H9 (cell line): ENCODE measurements at regions not wholly inside any gene's neighbourhood (a gene's known extent, or its start where the extent isn't known, plus 50 kb on each side); places are given as distances from the start of the nearest gene placed in this dataset.

Source experiments
- DNase-seq: peaks from one replicate; pipeline ENCODE4 v3.0.0-alpha.2; 2017
- H2AFZ ChIP-seq: one replicate; pipeline ENCODE4 v1.6.1; 2013; ENCODE audit warnings: mild to moderate bottlenecking, low read length, control low read depth, moderate library complexity
- H2AK5ac ChIP-seq: 2 replicates; pipeline ENCODE4 v1.6.1; 2013; ENCODE audit warnings: low read length, control low read depth, mixed read lengths; ENCODE audit not compliant: insufficient read length
- H2BK120ac ChIP-seq: one replicate; pipeline ENCODE4 v1.6.1; 2013; ENCODE audit warnings: low read depth, mild to moderate bottlenecking, low read length, control low read depth, inconsistent platforms; ENCODE audit not compliant: poor library complexity, severe bottlenecking
- H2BK12ac ChIP-seq: 2 replicates; pipeline ENCODE4 v1.6.1; 2013; ENCODE audit warnings: low read length, control low read depth, mixed read lengths, low read depth; ENCODE audit not compliant: insufficient read length
- H2BK15ac ChIP-seq: 2 replicates; pipeline ENCODE4 v1.6.1; 2013; ENCODE audit warnings: low read depth, low read length, control low read depth
- H2BK20ac ChIP-seq: one replicate; pipeline ENCODE4 v1.6.1; 2013; ENCODE audit warnings: low read depth, mild to moderate bottlenecking, low read length, control low read depth, inconsistent platforms; ENCODE audit not compliant: poor library complexity, severe bottlenecking
- H2BK5ac ChIP-seq: 2 replicates; pipeline ENCODE4 v1.6.1; 2013; ENCODE audit warnings: low read length, control low read depth, mixed read lengths; ENCODE audit not compliant: insufficient read length
- H3K14ac ChIP-seq: 2 replicates; pipeline ENCODE4 v1.6.1; 2013; ENCODE audit warnings: low read length, control low read depth; ENCODE audit not compliant: insufficient read depth
- H3K18ac ChIP-seq: 2 replicates; pipeline ENCODE4 v1.6.1; 2013; ENCODE audit warnings: low read depth, mild to moderate bottlenecking, mixed read lengths, low read length, control low read depth; ENCODE audit not compliant: insufficient read length
- H3K23ac ChIP-seq: 2 replicates; pipeline ENCODE4 v1.6.1; 2013; ENCODE audit warnings: low read length, control low read depth, mixed read lengths, low read depth; ENCODE audit not compliant: insufficient read length
- H3K23me2 ChIP-seq: 2 replicates; pipeline ENCODE4 v1.6.1; 2013; ENCODE audit warnings: low read depth, mild to moderate bottlenecking, mixed read lengths, low read length, control low read depth; ENCODE audit not compliant: insufficient read length, poor library complexity, severe bottlenecking
- H3K27ac ChIP-seq: 2 replicates; pipeline ENCODE4 v1.5.1; 2013; ENCODE audit warnings: low read length, control low read depth, mixed read lengths, low read depth; ENCODE audit not compliant: insufficient read length
- H3K27me3 ChIP-seq: 2 replicates; pipeline ENCODE4 v1.6.1; 2013; ENCODE audit warnings: low read length, control low read depth, inconsistent platforms; ENCODE audit not compliant: insufficient read depth
- H3K4ac ChIP-seq: 2 replicates; pipeline ENCODE4 v1.6.1; 2013; ENCODE audit warnings: low read depth, mild to moderate bottlenecking, control low read depth, inconsistent platforms, low read length, moderate library complexity
- H3K4me1 ChIP-seq: 2 replicates; pipeline ENCODE4 v1.6.1; 2013; ENCODE audit warnings: low read length, control low read depth, inconsistent platforms; ENCODE audit not compliant: insufficient read depth
- H3K4me2 ChIP-seq: 2 replicates; pipeline ENCODE4 v1.6.1; 2013; ENCODE audit warnings: low read length, control low read depth, mixed read lengths; ENCODE audit not compliant: insufficient read length, insufficient read depth
- H3K56ac ChIP-seq: 2 replicates; pipeline ENCODE4 v1.6.1; 2013; ENCODE audit warnings: low read depth, mild to moderate bottlenecking, mixed read lengths, low read length, control low read depth; ENCODE audit not compliant: insufficient read length
- H3K79me1 ChIP-seq: 2 replicates; pipeline ENCODE4 v1.6.1; 2013; ENCODE audit warnings: low read depth, mild to moderate bottlenecking, moderate library complexity, low read length, control low read depth, inconsistent platforms; ENCODE audit not compliant: insufficient read depth, poor library complexity, severe bottlenecking
- H3K79me2 ChIP-seq: 2 replicates; pipeline ENCODE4 v1.6.1; 2013; ENCODE audit warnings: low read length, control low read depth, inconsistent platforms; ENCODE audit not compliant: insufficient read depth
- H3K9ac ChIP-seq: 2 replicates; pipeline ENCODE4 v1.6.1; 2013; ENCODE audit warnings: low read length, control low read depth, mixed read lengths; ENCODE audit not compliant: insufficient read length; ENCODE audit errors: extremely low read depth
- H3K9me3 ChIP-seq: one replicate; pipeline ENCODE4 v1.6.1; 2013; ENCODE audit warnings: low read depth, low read length, inconsistent platforms; ENCODE audit not compliant: control insufficient read depth
- H3T11ph ChIP-seq: one replicate; pipeline ENCODE4 v1.6.1; 2013; ENCODE audit warnings: mild to moderate bottlenecking, low read length, control low read depth, inconsistent platforms
- H4K20me1 ChIP-seq: one replicate; pipeline ENCODE4 v1.6.1; 2013; ENCODE audit not compliant: control insufficient read depth, insufficient read length, insufficient read depth
- H4K5ac ChIP-seq: 2 replicates; pipeline ENCODE4 v1.6.1; 2013; ENCODE audit warnings: low read depth, mild to moderate bottlenecking, mixed read lengths, low read length, control low read depth; ENCODE audit not compliant: insufficient read length
- H4K8ac ChIP-seq: replicated peaks from 2 replicates; pipeline ENCODE4 v1.6.1; 2013; ENCODE audit warnings: low read length, control low read depth, mixed read lengths, low read depth; ENCODE audit not compliant: insufficient read length
- H4K91ac ChIP-seq: 2 replicates; pipeline ENCODE4 v1.6.1; 2013; ENCODE audit warnings: low read depth, mild to moderate bottlenecking, moderate library complexity, mixed read lengths, low read length, control low read depth; ENCODE audit not compliant: insufficient read length
- H3K27ac Mint-ChIP-seq, 3 experiments: 2 replicates in 2 of 3; 3 replicates in 1 of 3; pipeline ENCODE4 v1.8.0; 2020 to 2021; ENCODE audit warnings: mixed read lengths in 3 of 3, mild to moderate bottlenecking in 1 of 3, moderate library complexity in 1 of 3
- H3K27me3 Mint-ChIP-seq: 2 replicates; pipeline ENCODE4 v1.8.0; 2021; ENCODE audit warnings: low read depth, mild to moderate bottlenecking, moderate library complexity, mixed read lengths
- H3K36me3 Mint-ChIP-seq, 3 experiments: 2 replicates in 2 of 3; 3 replicates in 1 of 3; pipeline ENCODE4 v1.8.0; 2020 to 2021; ENCODE audit warnings: low read depth in 3 of 3, mixed read lengths in 3 of 3; ENCODE audit not compliant: insufficient read depth in 1 of 3
- H3K4me1 Mint-ChIP-seq, 2 experiments: 2 replicates each; pipeline ENCODE4 v1.8.0; 2020; ENCODE audit warnings: mixed read lengths in 2 of 2
- H3K4me3 Mint-ChIP-seq, 2 experiments: 2 replicates in 1 of 2; 3 replicates in 1 of 2; pipeline ENCODE4 v1.8.0; 2020 to 2021; ENCODE audit warnings: mild to moderate bottlenecking in 2 of 2, mixed read lengths in 2 of 2, moderate library complexity in 1 of 2
- H3K9me3 Mint-ChIP-seq, 2 experiments: 2 replicates in 1 of 2; 3 replicates in 1 of 2; pipeline ENCODE4 v1.8.0; 2020; ENCODE audit warnings: mild to moderate bottlenecking in 2 of 2, mixed read lengths in 2 of 2, moderate library complexity in 1 of 2
- WGBS: extraction: QIAGEN DNeasy Blood & Tissue Kit; methylation state at CpG from one replicate; pipeline ENCODE4 v1.1.7; 2013; ENCODE audit warnings: missing lambda C conversion rate, low lambda C conversion rate, mixed read lengths; ENCODE audit not compliant: insufficient read length; ENCODE audit errors: extremely low coverage; 5-methylcytosine and 5-hydroxymethylcytosine counted together
- TF ChIP-seq, protein P1 (sequence below): fragments of 200-600 bp; sonication (generic); conservative IDR thresholded peaks from 3 replicates; pipeline ENCODE4 v1.8.0; 2021; ENCODE audit warnings: antibody characterized with exemption, mild to moderate bottlenecking

DNA sequence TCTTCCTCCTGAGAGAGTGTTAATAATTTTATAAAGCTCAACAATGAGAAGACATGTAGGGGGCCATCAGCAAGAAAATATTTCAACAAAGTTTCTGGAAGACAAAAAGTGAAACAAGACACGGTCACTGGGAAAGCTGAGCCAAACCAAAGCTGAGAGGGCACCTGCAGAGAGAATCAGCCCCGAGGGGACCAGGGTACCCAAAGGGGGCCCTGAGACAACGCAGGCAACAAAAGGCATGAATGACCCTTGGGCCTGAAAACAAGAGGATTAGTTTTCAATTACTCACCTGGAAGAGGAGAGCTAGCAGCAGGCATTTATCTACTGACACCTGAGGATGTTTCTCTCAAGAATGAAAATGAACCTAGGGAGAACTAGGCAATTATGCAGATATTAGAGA lies 461.2 kb upstream of the MGMT start:
- Histone ChIP-seq H2BK5ac (no peak overlapping the region), H3K4me2 (no peak overlapping the region), H4K20me1 (no peaks in the 10 kb centered on the region), H3K18ac (no peak overlapping the region), H3K9me3 (no peaks in the 10 kb centered on the region), H3T11ph (no peak overlapping the region), H2BK15ac (no peak overlapping the region), H3K56ac (no peak overlapping the region), H3K14ac (no peak overlapping the region), H4K91ac (no peak overlapping the region), H2BK20ac (no peak overlapping the region), H3K4ac (no peak overlapping the region), H3K9ac (no peak overlapping the region), H3K23ac (no peak overlapping the region), H2BK12ac (no peak overlapping the region), H3K27me3 (no peaks in the 10 kb centered on the region), H2BK120ac (no peak overlapping the region), H4K8ac (no peak overlapping the region), H3K4me1 (no peaks in the 10 kb centered on the region), H3K23me2 (no peaks in the 10 kb centered on the region), H3K79me1 (no peaks in the 10 kb centered on the region), H2AFZ (no peak overlapping the region), H4K5ac (no peak overlapping the region), H3K27ac (no peak overlapping the region), H3K79me2 (no peaks in the 10 kb centered on the region), H2AK5ac (no peak overlapping the region)
- H3K36me3 Mint-ChIP-seq, result peaks cover 0 to 10% (median 2%) of the 10 kb centered on the region in 3 experiments; a peak in 4 of 7 replicates
- no peak overlapping the region for H3K4me3 Mint-ChIP-seq
- WGBS, result no CpG with 5 or more reads among the region's 3 CpGs
- H3K9me3 Mint-ChIP-seq, result peaks cover 0 to 14% of the 10 kb centered on the region in 2 experiments; a peak in 4 of 5 replicates
- no peak for DNase-seq
- TF ChIP-seq, protein P1, sequence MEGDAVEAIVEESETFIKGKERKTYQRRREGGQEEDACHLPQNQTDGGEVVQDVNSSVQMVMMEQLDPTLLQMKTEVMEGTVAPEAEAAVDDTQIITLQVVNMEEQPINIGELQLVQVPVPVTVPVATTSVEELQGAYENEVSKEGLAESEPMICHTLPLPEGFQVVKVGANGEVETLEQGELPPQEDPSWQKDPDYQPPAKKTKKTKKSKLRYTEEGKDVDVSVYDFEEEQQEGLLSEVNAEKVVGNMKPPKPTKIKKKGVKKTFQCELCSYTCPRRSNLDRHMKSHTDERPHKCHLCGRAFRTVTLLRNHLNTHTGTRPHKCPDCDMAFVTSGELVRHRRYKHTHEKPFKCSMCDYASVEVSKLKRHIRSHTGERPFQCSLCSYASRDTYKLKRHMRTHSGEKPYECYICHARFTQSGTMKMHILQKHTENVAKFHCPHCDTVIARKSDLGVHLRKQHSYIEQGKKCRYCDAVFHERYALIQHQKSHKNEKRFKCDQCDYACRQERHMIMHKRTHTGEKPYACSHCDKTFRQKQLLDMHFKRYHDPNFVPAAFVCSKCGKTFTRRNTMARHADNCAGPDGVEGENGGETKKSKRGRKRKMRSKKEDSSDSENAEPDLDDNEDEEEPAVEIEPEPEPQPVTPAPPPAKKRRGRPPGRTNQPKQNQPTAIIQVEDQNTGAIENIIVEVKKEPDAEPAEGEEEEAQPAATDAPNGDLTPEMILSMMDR, result no peak
- H3K4me1 Mint-ChIP-seq, result peaks cover 20 to 21% of the 10 kb centered on the region in 2 experiments
- peak overlapping the region in 1 of 3 experiments; percentile 33; a peak in 2 of 7 replicates for H3K27ac Mint-ChIP-seq
- H3K27me3 Mint-ChIP-seq, result 0 out of 2 replicates have a peak, but pooled peaks cover 2% of the 10 kb centered on the region
